ENCODE measurements at regions not wholly inside any gene's neighbourhood (a gene's known extent, or its start where the extent isn't known, plus 50 kb on each side); places are given as distances from the start of the nearest gene placed in this dataset.

GRCh38 chr12:112674539-112674938 is 117.0 kb upstream of the RPH3A start:
- Histone ChIP-seq H3K9me2 (ENCODE audit: insufficient read depth) (no peaks in the 10 kb centered on the region), H3K79me2 (ENCODE audit: low read depth) (no peaks in the 10 kb centered on the region), H3K4me1 (replicated peaks; ENCODE audit: insufficient read depth) (no peaks in the 10 kb centered on the region), H2AFZ (no peak overlapping the region), H3K4me2 (no peak overlapping the region), H4K20me1 (ENCODE audit: insufficient read depth) (0 out of 2 replicates have a peak, but pooled peaks cover 2% of the 10 kb centered on the region), H3K9me3 (ENCODE audit: insufficient read depth, low read depth) (no peaks in the 10 kb centered on the region), H3K27me3 (ENCODE audit: insufficient read depth, low read depth) (peaks cover 74% of the 10 kb centered on the region), H3K27ac (no peak overlapping the region), H3K4me3 (no peak overlapping the region), H3K36me3 (ENCODE audit: low read depth) (no peaks in the 10 kb centered on the region), H3F3A (ENCODE audit: insufficient read depth, low read depth) (no peaks in the 10 kb centered on the region)
- TF ChIP-seq CTCF (conservative IDR thresholded peaks at IDR 0.05) (no peak), EZH2 (IDR thresholded peaks at IDR 0.05; ENCODE audit: low read depth) (no peak)
- intact Hi-C loops (cut with micrococcal nuclease; ENCODE audit: unreplicated experiment), result no loop called here
- ChIA-PET CTCF (no interaction called here), POLR2A (ENCODE audit: unreplicated experiment) (no interaction called here)
- BruUV-seq (replicated peaks), result no TSS peak
- no peak for DNase-seq

GRCh38 chr12:112676507-112676906 is 115.0 kb upstream of the RPH3A start:
- ChIA-PET POLR2A (ENCODE audit: unreplicated experiment) (no interaction called here), CTCF (no interaction called here)
- H4K20me1 ChIP-seq (ENCODE audit: insufficient read depth), result no peaks in the 10 kb centered on the region
- no peak overlapping the region for H3K4me3 ChIP-seq
- BruUV-seq (replicated peaks), result no TSS peak
- H3K4me2 ChIP-seq, result no peak overlapping the region
- intact Hi-C loops (cut with micrococcal nuclease; ENCODE audit: unreplicated experiment), result no loop called here
- H3K27ac ChIP-seq, result no peak overlapping the region
- no peak for DNase-seq
- H3K36me3 ChIP-seq (ENCODE audit: low read depth), result no peaks in the 10 kb centered on the region
- no peaks in the 10 kb centered on the region for H3K9me3 ChIP-seq (ENCODE audit: insufficient read depth, low read depth)
- TF ChIP-seq CTCF (conservative IDR thresholded peaks at IDR 0.05) (no peak), EZH2 (IDR thresholded peaks at IDR 0.05; ENCODE audit: low read depth) (no peak)
- H3K79me2 ChIP-seq (ENCODE audit: low read depth), result no peaks in the 10 kb centered on the region
- H3K9me2 ChIP-seq (ENCODE audit: insufficient read depth), result no peaks in the 10 kb centered on the region
- H3K27me3 ChIP-seq (ENCODE audit: insufficient read depth, low read depth), result peaks cover 90% of the 10 kb centered on the region
- H3K4me1 ChIP-seq (replicated peaks; ENCODE audit: insufficient read depth), result no peaks in the 10 kb centered on the region
- H3F3A ChIP-seq (ENCODE audit: insufficient read depth, low read depth), result no peaks in the 10 kb centered on the region
- H2AFZ ChIP-seq, result no peak overlapping the region

- TF ChIP-seq EZH2 (IDR thresholded peaks at IDR 0.05; ENCODE audit: low read depth) (no peak), CTCF (conservative IDR thresholded peaks at IDR 0.05) (no peak)
- no peaks in the 10 kb centered on the region for H3K36me3 ChIP-seq (ENCODE audit: low read depth)
- no peaks in the 10 kb centered on the region for H3K79me2 ChIP-seq (ENCODE audit: low read depth)
- POLR2A ChIA-PET (ENCODE audit: unreplicated experiment), result no interaction called here
- H4K20me1 ChIP-seq (ENCODE audit: insufficient read depth), result no peaks in the 10 kb centered on the region
- CTCF ChIA-PET, result no interaction called here
- no TSS peak for BruUV-seq (replicated peaks)
- H3K9me2 ChIP-seq (ENCODE audit: insufficient read depth), result no peaks in the 10 kb centered on the region
- no peak overlapping the region for H3K27ac ChIP-seq
- no peaks in the 10 kb centered on the region for H3K9me3 ChIP-seq (ENCODE audit: insufficient read depth, low read depth)
- H3F3A ChIP-seq (ENCODE audit: insufficient read depth, low read depth), result no peaks in the 10 kb centered on the region
- DNase-seq, result no peak
- H3K4me3 ChIP-seq, result no peak overlapping the region
- H3K27me3 ChIP-seq (ENCODE audit: insufficient read depth, low read depth), result peaks cover 95% of the 10 kb centered on the region
- intact Hi-C loops (cut with micrococcal nuclease; ENCODE audit: unreplicated experiment), result no loop called here
- no peak overlapping the region for H2AFZ ChIP-seq
- H3K4me1 ChIP-seq (replicated peaks; ENCODE audit: insufficient read depth), result no peaks in the 10 kb centered on the region
- no peak overlapping the region for H3K4me2 ChIP-seq
Observed at GRCh38 chr12:112677050-112677765, 114.3 kb upstream of the RPH3A start.

Data from PC-9 (cell line).